Duodenal mucosa (tissue), 2 donors: ENCODE measurements at regions not wholly inside any gene's neighbourhood (a gene's known extent, or its start where the extent isn't known, plus 50 kb on each side); places are given as distances from the start of the nearest gene placed in this dataset.

Experiments
- H3K27ac ChIP-seq: one replicate; pipeline ENCODE4 v1.7.0; 2013; ENCODE audit warnings: low read depth, low read length
- H3K27me3 ChIP-seq, 2 donors: one replicate each; pipeline ENCODE4 v1.7.0; 2013; ENCODE audit warnings: low read length in 2 of 2, control low read depth in 1 of 2; ENCODE audit not compliant: insufficient read depth in 2 of 2, control insufficient read depth in 1 of 2
- H3K36me3 ChIP-seq, 2 donors: one replicate each; pipeline ENCODE4 v1.7.0; 2013; ENCODE audit warnings: low read length in 2 of 2, control low read depth in 1 of 2; ENCODE audit not compliant: insufficient read depth in 2 of 2, control insufficient read depth in 1 of 2
- H3K4me1 ChIP-seq, 2 donors: one replicate each; pipeline ENCODE4 v1.7.0; 2013; ENCODE audit warnings: low read length in 2 of 2, control low read depth in 1 of 2; ENCODE audit not compliant: insufficient read depth in 2 of 2, control insufficient read depth in 1 of 2
- H3K4me3 ChIP-seq, 2 donors: one replicate each; pipeline ENCODE4 v1.7.0; 2013; ENCODE audit warnings: low read length in 2 of 2, low read depth in 1 of 2
- H3K9ac ChIP-seq, 2 donors: one replicate each; pipeline ENCODE4 v1.7.0; 2013; ENCODE audit warnings: low read length in 2 of 2, low read depth in 1 of 2
- H3K9me3 ChIP-seq, 2 donors: one replicate each; pipeline ENCODE4 v1.7.0; 2013; ENCODE audit warnings: low read length in 2 of 2, control low read depth in 1 of 2; ENCODE audit not compliant: control insufficient read depth in 1 of 2

DNA sequence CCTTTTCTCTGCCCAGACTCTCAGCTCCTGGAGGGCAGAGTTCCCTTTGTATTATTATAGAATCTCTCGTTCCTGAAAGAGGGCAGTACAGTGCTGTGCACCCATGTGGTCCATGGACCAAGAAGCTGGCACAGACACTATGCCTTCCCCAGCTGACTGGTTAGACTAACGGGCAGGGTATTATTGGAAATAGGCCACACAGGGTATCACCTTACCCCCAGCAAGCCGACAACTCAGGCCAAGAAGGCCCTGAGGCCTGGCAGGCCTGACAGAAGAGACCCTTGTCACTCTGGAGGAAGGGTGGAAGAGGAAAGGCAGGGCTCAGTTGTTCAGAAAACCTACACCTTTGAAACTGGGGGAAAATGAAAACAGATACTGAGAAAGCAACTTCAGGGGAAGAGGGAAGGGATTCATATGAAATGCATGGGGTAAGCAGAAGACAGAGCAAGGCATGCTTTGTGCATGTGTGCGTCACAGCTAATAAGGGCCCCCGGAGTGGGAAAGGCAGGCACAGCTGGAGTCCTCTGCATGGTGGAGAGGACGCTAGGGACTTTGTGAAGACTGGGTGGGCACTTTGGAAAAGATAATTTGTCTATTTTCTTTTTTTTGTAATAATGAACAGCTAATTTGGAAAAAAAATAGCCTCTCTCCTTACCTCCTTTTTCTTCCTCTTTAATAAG, 476.8 kb upstream of the CELF4 start:
- H3K27me3 ChIP-seq, result no peaks in the 10 kb centered on the region
- no peaks in the 10 kb centered on the region for H3K36me3 ChIP-seq
- no peak overlapping the region for H3K4me3 ChIP-seq
- H3K9ac ChIP-seq, result no peak overlapping the region
- H3K9me3 ChIP-seq, result no peaks in the 10 kb centered on the region
- no peaks in the 10 kb centered on the region for H3K4me1 ChIP-seq
- no peak overlapping the region for H3K27ac ChIP-seq

DNA sequence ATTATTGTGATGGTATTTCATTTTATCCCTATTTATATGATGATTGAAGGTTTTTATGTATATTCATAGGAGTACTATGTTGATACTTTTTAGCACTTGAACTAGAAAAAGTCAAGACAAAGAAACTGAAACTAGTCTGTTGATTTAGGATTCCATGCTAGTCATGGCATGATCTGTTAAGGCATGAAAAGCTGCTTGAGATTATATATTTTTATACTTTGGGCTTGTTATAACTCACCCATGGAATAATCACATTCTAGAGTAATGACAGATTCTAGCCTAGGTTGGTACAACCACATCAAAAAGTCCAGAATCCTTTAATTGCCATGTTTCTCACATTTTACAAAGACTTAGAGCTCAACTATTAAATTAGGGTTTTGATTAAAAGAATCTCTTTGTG, 472.6 kb upstream of the CELF4 start:
- Histone ChIP-seq H3K4me3 (no peak overlapping the region), H3K9me3 (no peaks in the 10 kb centered on the region), H3K36me3 (no peaks in the 10 kb centered on the region), H3K9ac (no peak overlapping the region), H3K27me3 (no peaks in the 10 kb centered on the region), H3K27ac (no peak overlapping the region), H3K4me1 (no peaks in the 10 kb centered on the region)

DNA sequence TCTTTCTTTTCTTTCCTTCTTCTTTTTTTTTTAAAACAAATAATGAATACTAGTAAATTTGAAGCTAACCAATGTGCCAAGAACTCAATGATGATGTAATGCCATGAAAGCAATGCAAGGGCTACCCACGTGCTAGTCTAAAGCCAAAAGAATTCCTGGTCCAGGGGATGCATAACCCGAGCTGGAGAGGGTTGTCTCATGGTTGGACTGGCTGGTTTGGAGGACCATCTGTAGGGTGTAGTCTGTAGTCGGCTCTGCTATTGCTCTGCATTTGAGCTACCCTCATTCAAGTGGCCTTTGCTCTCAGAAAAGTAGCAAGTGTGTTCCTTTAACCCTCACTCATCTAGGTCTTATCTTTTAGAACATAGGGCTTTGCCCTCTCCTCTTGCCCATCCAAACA, 469.6 kb upstream of the CELF4 start:
- Histone ChIP-seq H3K4me3 (no peak overlapping the region), H3K27me3 (no peaks in the 10 kb centered on the region), H3K9ac (no peak overlapping the region), H3K36me3 (no peaks in the 10 kb centered on the region), H3K4me1 (no peaks in the 10 kb centered on the region), H3K27ac (no peak overlapping the region), H3K9me3 (no peaks in the 10 kb centered on the region)

GRCh38 chr18:38033282-38033681, 467.7 kb upstream of the CELF4 start:
- Histone ChIP-seq H3K4me3 (no peak overlapping the region), H3K4me1 (no peaks in the 10 kb centered on the region), H3K27ac (no peak overlapping the region), H3K9me3 (no peaks in the 10 kb centered on the region), H3K36me3 (no peaks in the 10 kb centered on the region), H3K27me3 (no peaks in the 10 kb centered on the region), H3K9ac (no peak overlapping the region)

GRCh38 chr18:38032516-38032915, 466.9 kb upstream of the CELF4 start:
- Histone ChIP-seq H3K9me3 (no peaks in the 10 kb centered on the region), H3K9ac (no peak overlapping the region), H3K27ac (no peak overlapping the region), H3K4me1 (no peaks in the 10 kb centered on the region), H3K27me3 (no peaks in the 10 kb centered on the region), H3K36me3 (no peaks in the 10 kb centered on the region), H3K4me3 (no peak overlapping the region)

- no peaks in the 10 kb centered on the region for H3K27me3 ChIP-seq
- no peak overlapping the region for H3K9ac ChIP-seq
- H3K36me3 ChIP-seq, result no peaks in the 10 kb centered on the region
- H3K9me3 ChIP-seq, result no peaks in the 10 kb centered on the region
- no peak overlapping the region for H3K4me3 ChIP-seq
- H3K4me1 ChIP-seq, result no peaks in the 10 kb centered on the region
- H3K27ac ChIP-seq, result no peak overlapping the region
These were observed 463.3 kb upstream of the CELF4 start for GRCh38 chr18:38028946-38029345.

DNA sequence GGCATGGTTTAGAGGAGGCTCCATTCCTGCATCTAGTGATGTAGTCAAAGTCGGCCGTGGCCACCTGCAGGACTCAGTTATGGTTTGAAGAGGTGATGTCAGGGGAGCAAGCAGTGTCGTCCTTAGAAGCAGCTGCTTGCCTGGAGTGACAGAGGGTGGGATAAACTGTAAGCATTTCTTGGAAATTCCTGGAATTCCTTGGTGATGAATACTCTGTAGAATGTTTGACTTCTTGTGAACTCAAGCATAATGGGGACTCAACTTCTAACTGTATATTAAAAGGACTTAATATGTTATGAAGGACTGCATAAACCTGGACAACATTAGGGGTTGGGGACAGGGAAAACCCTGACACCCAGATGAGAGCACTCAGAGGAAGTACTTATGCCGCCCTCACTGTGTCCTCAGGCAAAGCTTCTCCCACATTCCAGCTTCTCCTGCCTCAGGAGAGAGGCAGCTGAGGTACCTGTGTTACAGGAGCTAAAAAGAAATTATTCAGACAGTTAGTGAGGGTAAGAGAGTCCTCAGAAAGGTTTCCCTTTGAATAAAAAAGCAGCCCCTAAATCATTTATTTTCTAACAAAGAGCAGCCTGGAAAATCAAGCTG, 459.9 kb upstream of the CELF4 start:
- Histone ChIP-seq H3K27ac (no peak overlapping the region), H3K4me1 (no peaks in the 10 kb centered on the region), H3K36me3 (no peaks in the 10 kb centered on the region), H3K27me3 (no peaks in the 10 kb centered on the region), H3K4me3 (no peak overlapping the region), H3K9ac (no peak overlapping the region), H3K9me3 (no peaks in the 10 kb centered on the region)

GRCh38 chr18:38023871-38024270, 458.3 kb upstream of the CELF4 start:
- H3K9ac ChIP-seq, result no peak overlapping the region
- no peak overlapping the region for H3K4me3 ChIP-seq
- no peaks in the 10 kb centered on the region for H3K9me3 ChIP-seq
- no peak overlapping the region for H3K27ac ChIP-seq
- H3K4me1 ChIP-seq, result no peaks in the 10 kb centered on the region
- H3K36me3 ChIP-seq, result no peaks in the 10 kb centered on the region
- H3K27me3 ChIP-seq, result no peaks in the 10 kb centered on the region

DNA sequence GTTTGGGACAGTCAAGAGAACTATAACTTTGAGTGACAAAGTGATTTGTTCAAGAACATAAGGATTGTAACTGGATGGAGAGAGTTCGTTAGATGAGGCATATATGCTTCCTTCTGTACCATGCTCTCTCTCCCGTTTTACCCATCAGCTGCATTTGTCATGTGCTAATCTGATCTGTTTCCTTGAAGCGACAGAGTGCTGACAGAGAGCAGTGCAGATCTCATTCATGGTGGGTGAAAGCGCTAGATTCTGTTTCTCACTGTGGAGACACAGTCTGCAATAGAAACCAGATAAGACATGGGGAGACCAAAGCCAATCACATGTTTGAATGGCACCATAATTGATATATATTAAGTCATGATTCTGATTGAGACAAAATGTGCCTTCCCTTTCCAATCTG, 456.6 kb upstream of the CELF4 start:
- H3K4me1 ChIP-seq, result no peaks in the 10 kb centered on the region
- no peaks in the 10 kb centered on the region for H3K9me3 ChIP-seq
- H3K36me3 ChIP-seq, result no peaks in the 10 kb centered on the region
- no peak overlapping the region for H3K4me3 ChIP-seq
- H3K27me3 ChIP-seq, result no peaks in the 10 kb centered on the region
- H3K9ac ChIP-seq, result no peak overlapping the region
- H3K27ac ChIP-seq, result no peak overlapping the region

DNA sequence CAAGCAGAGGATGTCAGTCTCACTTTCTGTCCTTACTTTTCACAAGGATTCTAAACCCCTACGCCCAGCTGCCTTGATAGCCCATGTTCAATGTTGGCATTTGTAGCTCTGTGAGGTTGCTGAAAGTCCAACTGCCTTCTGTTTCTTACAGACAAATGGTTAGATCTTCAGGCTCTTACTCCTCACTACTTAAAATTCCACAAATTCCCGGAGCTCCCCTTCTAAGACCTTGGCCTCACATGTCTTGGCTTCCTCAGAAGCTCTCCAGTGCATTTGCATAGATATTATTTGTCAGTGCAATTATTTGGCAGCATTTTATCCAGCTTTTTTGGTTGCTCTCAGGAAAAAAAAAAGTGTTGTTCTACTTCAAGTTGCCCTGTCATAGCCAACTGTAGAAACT, 453.7 kb upstream of the CELF4 start:
- H3K9me3 ChIP-seq, result no peaks in the 10 kb centered on the region
- H3K36me3 ChIP-seq, result no peaks in the 10 kb centered on the region
- no peak overlapping the region for H3K27ac ChIP-seq
- no peak overlapping the region for H3K4me3 ChIP-seq
- H3K9ac ChIP-seq, result no peak overlapping the region
- no peaks in the 10 kb centered on the region for H3K4me1 ChIP-seq
- no peaks in the 10 kb centered on the region for H3K27me3 ChIP-seq
